DMS 273 (cell line): ENCODE measurements at regions not wholly inside any gene's neighbourhood (a gene's known extent, or its start where the extent isn't known, plus 50 kb on each side); places are given as distances from the start of the nearest gene placed in this dataset.

Source experiments
- DNase-seq: peaks from one replicate; lab custom pipeline; 2025; ENCODE audit not compliant: unreplicated experiment; lab: John Stamatoyannopoulos, UW

GRCh38 chr18:30376515-30376914 is 666.0 kb downstream of the DSC3 start:
- DNase-seq = peak; percentile 5

GRCh38 chr18:30361864-30362540 is 680.5 kb downstream of the DSC3 start:
- no peak for DNase-seq

- no peak for DNase-seq
Observed at GRCh38 chr18:30359521-30359920, 683.0 kb downstream of the DSC3 start.

- no peak for DNase-seq
Observed at GRCh38 chr18:30358555-30358954, 684.0 kb downstream of the DSC3 start.

GRCh38 chr18:30352551-30353168 is 689.9 kb downstream of the DSC3 start:
- DNase-seq = no peak

GRCh38 chr18:30350263-30350662 is 692.3 kb downstream of the DSC3 start:
- no peak for DNase-seq

GRCh38 chr18:30343090-30343489 is 699.5 kb downstream of the DSC3 start:
- no peak for DNase-seq

- DNase-seq = no peak
Observed at GRCh38 chr18:30342675-30343074, 699.9 kb downstream of the DSC3 start.

- no peak for DNase-seq
Observed at GRCh38 chr18:30334781-30335180, 707.8 kb downstream of the DSC3 start.

- DNase-seq = no peak
Observed at GRCh38 chr18:30333310-30333709, 709.2 kb downstream of the DSC3 start.

- DNase-seq = no peak
Observed at GRCh38 chr18:30328839-30329238, 713.7 kb downstream of the DSC3 start.

GRCh38 chr18:30302181-30302580 is 740.4 kb downstream of the DSC3 start:
- DNase-seq = no peak

- DNase-seq = no peak
Observed at GRCh38 chr18:30298769-30299168, 743.8 kb downstream of the DSC3 start.

GRCh38 chr18:30288662-30289414 is 753.7 kb downstream of the DSC3 start:
- no peak for DNase-seq

- DNase-seq = peak; percentile 68
Observed at GRCh38 chr18:30280861-30281470, 761.6 kb downstream of the DSC3 start.

GRCh38 chr18:30280186-30280585 is 762.4 kb downstream of the DSC3 start:
- DNase-seq = no peak

GRCh38 chr18:30277676-30278075 is 764.9 kb downstream of the DSC3 start:
- no peak for DNase-seq

GRCh38 chr18:30271716-30272115 is 770.8 kb downstream of the DSC3 start:
- no peak for DNase-seq

- DNase-seq = no peak
Observed at GRCh38 chr18:30265190-30265589, 777.4 kb downstream of the DSC3 start.

GRCh38 chr18:30254331-30254730 is 788.2 kb downstream of the DSC3 start:
- no peak for DNase-seq

- no peak for DNase-seq
Observed at GRCh38 chr18:30248056-30248455, 794.5 kb downstream of the DSC3 start.
